ENCODE measurements at regions not wholly inside any gene's neighbourhood (a gene's known extent, or its start where the extent isn't known, plus 50 kb on each side); places are given as distances from the start of the nearest gene placed in this dataset.

DNA sequence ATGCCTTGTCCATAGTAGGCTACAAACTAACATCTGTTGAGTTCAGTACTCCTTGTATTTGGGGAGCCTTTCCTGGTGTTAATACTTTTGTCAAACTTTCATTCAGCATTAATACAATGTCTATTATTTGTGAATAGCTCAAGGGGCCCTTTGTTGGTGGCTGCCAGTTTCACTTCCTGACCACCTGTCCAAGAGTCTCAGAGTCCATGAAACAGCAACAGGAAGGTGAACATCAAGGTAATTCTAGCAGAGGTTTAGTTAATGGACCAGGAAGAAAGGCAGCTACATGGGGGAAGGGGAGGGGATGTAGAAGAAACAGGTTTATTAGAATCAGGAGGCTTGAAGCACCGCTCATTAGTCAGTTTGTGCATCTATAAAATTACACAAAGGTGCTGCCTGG, 386.9 kb downstream of the PDCD6IP start:
- H3K4me3 ChIP-seq (ENCODE audit: low read length): no peak overlapping the region
- no peak for DNase-seq (ENCODE audit: low read depth)
- no peak for TF ChIP-seq CTCF (IDR thresholded peaks at IDR 0.05; ENCODE audit: insufficient read depth, low read depth, low read length, missing control alignments)

DNA sequence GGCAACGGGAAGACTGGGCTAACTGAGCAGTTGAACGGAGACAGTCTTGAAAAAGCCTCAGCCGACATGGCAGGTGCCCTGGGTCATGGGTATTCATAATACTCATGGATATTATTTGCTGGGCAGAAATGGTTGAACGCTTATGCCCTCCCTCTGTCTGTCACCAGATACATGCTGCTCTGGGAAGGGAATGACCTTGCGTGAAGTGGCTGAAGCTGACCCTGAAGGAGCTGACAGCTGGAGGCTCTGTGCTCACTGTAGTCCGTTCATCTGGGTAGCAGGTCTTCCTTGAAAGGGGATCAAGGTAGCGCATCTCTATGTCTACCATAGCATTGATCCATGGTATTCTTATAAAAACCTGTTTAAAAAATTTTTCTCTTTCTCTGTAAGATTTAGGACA, 390.7 kb downstream of the PDCD6IP start:
- no peak for TF ChIP-seq CTCF (IDR thresholded peaks at IDR 0.05; ENCODE audit: insufficient read depth, low read depth, low read length, missing control alignments)
- no peak for DNase-seq (ENCODE audit: low read depth)
- H3K4me3 ChIP-seq (ENCODE audit: low read length): no peak overlapping the region

DNA sequence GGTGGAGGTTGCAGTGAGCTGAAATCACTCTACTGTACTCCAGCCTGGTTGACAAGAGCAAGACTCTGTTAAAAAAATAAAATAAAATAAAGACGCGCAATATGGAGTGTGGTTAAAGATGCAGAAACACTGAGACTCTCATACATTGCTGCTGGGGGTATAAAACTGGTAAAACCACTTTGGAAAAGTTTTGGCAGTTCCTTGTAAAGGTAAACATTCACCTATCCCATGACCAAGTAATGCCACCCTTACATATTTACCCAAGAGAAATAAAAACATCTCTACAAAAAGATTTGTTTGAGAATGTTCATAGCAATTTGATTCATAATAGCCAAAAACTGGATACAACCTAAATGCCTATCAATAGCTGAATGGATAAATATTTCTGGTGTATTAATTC, 398.5 kb downstream of the PDCD6IP start:
- DNase-seq (ENCODE audit: low read depth): no peak
- no peak for TF ChIP-seq CTCF (IDR thresholded peaks at IDR 0.05; ENCODE audit: insufficient read depth, low read depth, low read length, missing control alignments)
- no peak overlapping the region for H3K4me3 ChIP-seq (ENCODE audit: low read length)

DNA sequence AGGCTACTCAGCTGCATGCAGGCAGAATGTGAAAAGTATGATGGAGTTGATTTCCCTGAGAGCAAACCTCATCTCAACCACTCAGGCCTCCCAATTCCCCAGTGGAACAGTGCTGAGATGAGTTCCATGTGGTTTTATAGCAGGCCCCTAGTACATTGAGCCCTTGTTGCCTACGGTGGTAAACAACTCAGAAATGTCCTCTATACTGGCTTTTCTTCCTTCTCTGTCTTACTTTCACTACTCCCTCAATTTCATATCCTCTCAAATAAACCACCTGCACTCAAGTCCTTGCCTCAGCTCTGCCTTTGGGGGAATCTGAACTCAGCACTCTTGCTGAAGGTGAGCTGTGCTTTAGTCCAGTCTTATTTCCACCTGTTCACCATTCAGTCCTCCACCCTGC, 399.9 kb downstream of the PDCD6IP start:
- no peak for DNase-seq (ENCODE audit: low read depth)
- H3K4me3 ChIP-seq (ENCODE audit: low read length): no peak overlapping the region
- TF ChIP-seq CTCF (IDR thresholded peaks at IDR 0.05; ENCODE audit: insufficient read depth, low read depth, low read length, missing control alignments): no peak

DNA sequence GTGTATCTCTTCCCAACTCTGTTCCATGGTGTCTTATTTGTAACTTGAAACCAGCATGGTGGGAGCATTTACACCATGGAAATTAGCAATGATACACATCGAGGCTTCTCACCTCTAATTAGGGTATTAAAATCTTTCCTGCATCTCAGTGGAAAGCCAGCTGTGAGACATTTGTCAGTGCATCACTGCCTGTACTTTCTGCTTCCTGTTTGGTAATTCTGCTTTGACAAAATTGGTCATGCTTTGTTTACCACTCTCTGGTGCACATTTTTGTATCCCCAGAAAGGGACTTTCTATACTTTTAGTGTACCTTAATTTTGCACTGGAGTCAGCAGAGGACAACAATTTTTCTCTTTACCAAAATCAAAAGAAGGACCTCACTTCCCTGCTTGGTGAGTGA, 402.1 kb downstream of the PDCD6IP start:
- no peak for TF ChIP-seq CTCF (IDR thresholded peaks at IDR 0.05; ENCODE audit: insufficient read depth, low read depth, low read length, missing control alignments)
- no peak overlapping the region for H3K4me3 ChIP-seq (ENCODE audit: low read length)
- no peak for DNase-seq (ENCODE audit: low read depth)

GRCh38 chr3:34202975-34203374, 404.5 kb downstream of the PDCD6IP start:
- TF ChIP-seq CTCF (IDR thresholded peaks at IDR 0.05; ENCODE audit: insufficient read depth, low read depth, low read length, missing control alignments): no peak
- peak; percentile 1 for DNase-seq (ENCODE audit: low read depth)
- no peak overlapping the region for H3K4me3 ChIP-seq (ENCODE audit: low read length)

DNA sequence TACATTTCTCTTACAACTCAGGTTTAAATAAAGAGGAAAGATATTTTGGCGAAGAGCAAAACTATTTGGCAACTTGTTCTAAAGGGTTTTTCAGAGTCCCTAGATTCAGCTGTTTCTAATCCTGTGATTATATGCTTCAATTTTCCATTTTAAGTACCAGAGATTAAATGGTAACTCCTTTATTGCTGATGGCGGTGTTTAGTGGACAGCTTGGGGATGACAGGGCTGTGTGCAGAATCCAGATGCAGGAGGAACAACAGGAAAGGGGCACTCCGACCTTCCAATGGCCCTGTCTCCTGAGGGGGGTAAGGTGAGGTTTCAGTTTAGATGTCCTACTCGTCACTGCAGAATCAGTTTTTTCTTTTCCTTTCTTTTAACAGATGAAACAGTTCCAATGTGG, 405.0 kb downstream of the PDCD6IP start:
- H3K4me3 ChIP-seq (ENCODE audit: low read length): no peak overlapping the region
- TF ChIP-seq CTCF (IDR thresholded peaks at IDR 0.05; ENCODE audit: insufficient read depth, low read depth, low read length, missing control alignments): no peak
- DNase-seq (ENCODE audit: low read depth): no peak
